ENCODE measurements at regions not wholly inside any gene's neighbourhood (a gene's known extent, or its start where the extent isn't known, plus 50 kb on each side); places are given as distances from the start of the nearest gene placed in this dataset.
"Not testable (repeated sequence)": the region's sequence is repeated elsewhere in the genome, so short reads cannot be mapped to it uniquely, and the experiment has no call there.

GRCh38 chr2:83951378-83951947 is 507.6 kb downstream of the SUCLG1 start:
- in situ Hi-C loops (cut with MboI; ENCODE audit: low pct_unique_long_range_greater_than_20kb, low sequenced_read_pairs), result no loop called here

GRCh38 chr2:83949361-83949760 is 509.7 kb downstream of the SUCLG1 start:
- in situ Hi-C loops (cut with MboI; ENCODE audit: low pct_unique_long_range_greater_than_20kb, low sequenced_read_pairs), result no loop called here
- DNase-seq, result no peak

More at GRCh38 chr2:83951378-83951947, 507.6 kb downstream of the SUCLG1 start:
- DNase-seq, result no peak

DNA sequence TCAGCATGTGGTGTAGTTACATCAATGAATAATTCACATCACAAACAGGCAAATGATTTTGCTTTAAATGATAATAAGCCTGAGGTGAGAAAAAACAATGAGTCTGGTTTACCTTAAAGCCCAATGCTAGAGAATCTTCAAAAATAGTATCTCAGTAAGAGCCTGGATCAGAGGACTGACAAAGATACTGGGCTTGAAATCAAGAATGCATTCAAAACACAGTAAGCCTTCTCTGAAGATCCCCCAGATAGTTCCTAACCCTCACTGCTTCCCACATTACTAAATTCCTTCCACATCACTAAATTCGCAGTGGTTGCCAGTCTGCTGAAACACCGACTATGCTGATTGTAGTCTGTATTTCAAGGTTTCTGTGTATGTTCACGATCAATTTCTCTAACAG is 514.9 kb downstream of the SUCLG1 start:
- in situ Hi-C loops (cut with MboI; ENCODE audit: low pct_unique_long_range_greater_than_20kb, low sequenced_read_pairs), result no loop called here
- DNase-seq, result no peak

- DNase-seq, result no peak
- in situ Hi-C loops (cut with MboI; ENCODE audit: low pct_unique_long_range_greater_than_20kb, low sequenced_read_pairs), result no loop called here
Observed at GRCh38 chr2:83943265-83943664, 515.8 kb downstream of the SUCLG1 start.

DNA sequence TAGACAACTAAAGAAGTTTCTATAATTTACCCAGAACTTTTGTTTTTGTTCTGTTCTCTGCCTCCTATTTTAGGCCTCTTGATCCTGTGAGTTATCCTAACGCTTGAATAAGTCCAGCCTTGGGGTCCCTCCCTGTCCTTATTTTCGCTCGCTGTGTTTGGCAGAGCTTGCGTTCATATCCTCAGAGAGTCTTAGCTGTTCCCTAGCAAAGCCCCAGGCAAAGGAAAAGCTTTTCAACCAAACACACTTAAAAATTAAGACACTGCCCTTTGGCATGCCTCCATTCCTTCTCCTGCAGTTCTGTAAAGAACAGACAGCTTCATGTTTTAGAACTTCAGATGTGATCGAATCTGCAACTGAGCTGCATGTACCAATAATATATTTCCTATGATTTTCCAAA is 517.2 kb downstream of the SUCLG1 start:
- no peak for DNase-seq
- in situ Hi-C loops (cut with MboI; ENCODE audit: low pct_unique_long_range_greater_than_20kb, low sequenced_read_pairs), result no loop called here

- in situ Hi-C loops (cut with MboI; ENCODE audit: low pct_unique_long_range_greater_than_20kb, low sequenced_read_pairs), result no loop called here
- DNase-seq, result no peak
Observed at GRCh38 chr2:83933749-83934148, 525.3 kb downstream of the SUCLG1 start.

- in situ Hi-C loops (cut with MboI; ENCODE audit: low pct_unique_long_range_greater_than_20kb, low sequenced_read_pairs), result no loop called here
- DNase-seq, result no peak
Observed at GRCh38 chr2:83923531-83923930, 535.5 kb downstream of the SUCLG1 start.

- in situ Hi-C loops (cut with MboI; ENCODE audit: low pct_unique_long_range_greater_than_20kb, low sequenced_read_pairs), result no loop called here
- DNase-seq, result no peak
Observed at GRCh38 chr2:83916559-83916958, 542.5 kb downstream of the SUCLG1 start.

GRCh38 chr2:83915381-83915780 is 543.7 kb downstream of the SUCLG1 start:
- in situ Hi-C loops (cut with MboI; ENCODE audit: low pct_unique_long_range_greater_than_20kb, low sequenced_read_pairs), result no loop called here
- no peak for DNase-seq

GRCh38 chr2:83908750-83909149 is 550.3 kb downstream of the SUCLG1 start:
- DNase-seq, result no peak
- in situ Hi-C loops (cut with MboI; ENCODE audit: low pct_unique_long_range_greater_than_20kb, low sequenced_read_pairs), result no loop called here

- in situ Hi-C loops (cut with MboI; ENCODE audit: low pct_unique_long_range_greater_than_20kb, low sequenced_read_pairs), result no loop called here
Observed at GRCh38 chr2:83901317-83901716, 557.8 kb downstream of the SUCLG1 start.

DNA sequence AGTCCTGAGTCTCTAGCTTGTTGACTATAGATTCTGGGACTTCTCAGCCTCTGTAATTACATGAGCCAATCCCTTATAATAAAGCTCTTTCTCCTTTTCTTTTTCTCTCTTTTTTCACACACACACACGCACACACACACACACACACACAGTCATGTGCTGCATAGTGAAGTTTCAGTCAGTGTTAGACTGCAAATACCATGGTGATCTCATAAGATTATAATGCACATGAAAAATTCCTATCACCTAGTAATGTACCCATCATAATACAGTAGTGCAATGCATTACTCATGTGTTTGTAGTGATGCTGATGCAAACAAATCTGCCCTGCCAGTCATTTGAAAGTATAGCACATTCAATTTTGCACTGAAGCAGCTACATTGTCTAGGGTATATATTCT is 558.2 kb downstream of the SUCLG1 start:
- no peak for DNase-seq
- in situ Hi-C loops (cut with MboI; ENCODE audit: low pct_unique_long_range_greater_than_20kb, low sequenced_read_pairs), result no loop called here

More at GRCh38 chr2:83901317-83901716, 557.8 kb downstream of the SUCLG1 start:
- no peak for DNase-seq

DNA sequence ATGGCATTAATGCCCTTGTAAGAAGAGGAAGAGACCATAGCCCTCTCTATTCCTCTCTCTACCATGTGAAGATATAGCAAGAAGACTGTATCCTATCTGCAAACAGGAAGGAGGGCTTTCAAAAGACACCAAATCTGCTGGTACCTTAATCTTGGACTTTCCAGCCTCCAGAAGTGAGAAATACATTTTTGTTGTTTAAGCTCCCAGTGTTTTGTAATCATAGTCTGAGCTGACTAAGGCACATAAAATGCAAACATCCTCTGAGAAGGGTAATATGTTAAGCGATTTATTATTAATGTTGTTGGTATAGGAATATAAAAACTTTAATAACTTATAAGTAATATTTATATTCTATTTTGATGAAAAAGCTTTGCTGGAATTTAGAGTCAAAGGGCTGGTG is 559.8 kb downstream of the SUCLG1 start:
- in situ Hi-C loops (cut with MboI; ENCODE audit: low pct_unique_long_range_greater_than_20kb, low sequenced_read_pairs), result no loop called here
- no peak for DNase-seq

DNA sequence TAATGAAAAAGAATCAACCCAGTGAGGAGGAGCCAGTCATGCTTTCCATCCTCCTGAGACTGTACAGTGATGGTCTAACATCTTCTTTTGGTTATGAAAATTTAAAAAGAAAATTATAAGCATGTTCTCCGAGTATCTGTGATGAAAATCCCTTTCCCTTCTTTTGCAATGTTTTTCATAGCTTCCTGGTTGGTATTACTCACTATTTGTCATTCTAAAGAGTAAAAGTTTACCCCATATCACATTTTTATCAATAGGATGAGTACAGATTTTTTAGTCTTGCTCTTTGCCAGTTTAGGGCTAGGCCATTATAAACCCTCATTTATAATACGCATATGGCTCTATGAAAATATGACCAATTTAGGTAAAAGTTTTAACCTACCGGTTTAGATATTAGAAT is 564.1 kb downstream of the SUCLG1 start:
- no peak for DNase-seq
- in situ Hi-C loops (cut with MboI; ENCODE audit: low pct_unique_long_range_greater_than_20kb, low sequenced_read_pairs), result no loop called here

GRCh38 chr2:83887757-83888156 is 571.3 kb downstream of the SUCLG1 start:
- no peak for DNase-seq
- in situ Hi-C loops (cut with MboI; ENCODE audit: low pct_unique_long_range_greater_than_20kb, low sequenced_read_pairs), result no loop called here

- no peak for DNase-seq
- in situ Hi-C loops (cut with MboI; ENCODE audit: low pct_unique_long_range_greater_than_20kb, low sequenced_read_pairs), result no loop called here
Observed at GRCh38 chr2:83879127-83879526, 580.0 kb downstream of the SUCLG1 start.

DNA sequence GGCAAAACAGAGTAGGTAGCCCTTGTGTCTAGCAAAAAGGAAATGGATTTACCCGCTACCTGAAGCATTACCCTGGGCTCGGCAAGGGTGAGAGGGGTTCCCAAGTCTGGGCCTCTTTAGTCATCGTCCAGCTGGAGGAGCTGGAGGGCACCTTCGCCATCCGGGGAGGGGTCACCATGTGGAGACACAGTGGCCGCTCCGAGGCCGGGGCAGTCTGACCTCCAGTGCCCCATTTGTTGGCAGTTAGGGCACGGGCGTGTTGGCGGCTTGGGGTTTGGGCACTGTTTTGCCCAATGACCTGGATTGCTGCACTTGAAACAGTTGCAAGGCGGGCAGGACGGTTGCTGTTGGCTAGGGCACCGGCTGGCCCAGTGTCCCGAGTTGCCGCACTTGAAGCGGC is 581.8 kb downstream of the SUCLG1 start:
- DNase-seq; in situ Hi-C loops (cut with MboI; ENCODE audit: low pct_unique_long_range_greater_than_20kb, low sequenced_read_pairs): not testable (repeated sequence)

- DNase-seq, result no peak
- in situ Hi-C loops (cut with MboI; ENCODE audit: low pct_unique_long_range_greater_than_20kb, low sequenced_read_pairs), result no loop called here
Observed at GRCh38 chr2:83874712-83875430, 584.2 kb downstream of the SUCLG1 start.

- in situ Hi-C loops (cut with MboI; ENCODE audit: low pct_unique_long_range_greater_than_20kb, low sequenced_read_pairs), result no loop called here
- DNase-seq, result no peak
Observed at GRCh38 chr2:83874066-83874465, 585.0 kb downstream of the SUCLG1 start.

- in situ Hi-C loops (cut with MboI; ENCODE audit: low pct_unique_long_range_greater_than_20kb, low sequenced_read_pairs), result no loop called here
- DNase-seq, result no peak
Observed at GRCh38 chr2:83873110-83873509, 586.0 kb downstream of the SUCLG1 start.

DNA sequence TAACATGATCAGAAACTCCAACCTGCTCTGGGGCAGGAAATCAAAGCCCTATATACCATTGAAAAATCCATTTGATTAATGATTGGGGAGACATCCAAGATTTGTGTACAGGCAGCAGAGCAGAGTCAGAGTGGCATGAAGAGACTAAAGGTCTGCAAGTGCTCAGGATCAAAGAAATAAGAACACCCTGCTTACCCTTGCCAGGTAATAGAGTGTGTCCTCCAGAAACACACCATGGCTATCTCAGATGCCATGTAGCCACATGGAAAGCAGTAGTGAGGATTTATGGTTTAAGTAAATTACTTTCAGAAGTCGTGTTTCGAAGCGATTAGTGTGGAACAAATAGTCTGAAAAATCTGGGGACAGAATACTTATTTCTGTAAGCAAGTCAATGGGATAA is 592.9 kb downstream of the SUCLG1 start:
- DNase-seq, result no peak
- in situ Hi-C loops (cut with MboI; ENCODE audit: low pct_unique_long_range_greater_than_20kb, low sequenced_read_pairs), result no loop called here
